ENCODE measurements at regions not wholly inside any gene's neighbourhood (a gene's known extent, or its start where the extent isn't known, plus 50 kb on each side); places are given as distances from the start of the nearest gene placed in this dataset.

- intact Hi-C loops (cut with DNase I, micrococcal nuclease) = no loop called here
- ATAC-seq = no peak
- DNase-seq = no peak
Observed at GRCh38 chr3:72320095-72320954, 527.9 kb downstream of the SHQ1 start.

GRCh38 chr3:72319194-72320094 is 528.8 kb downstream of the SHQ1 start:
- DNase-seq = no peak
- intact Hi-C loops (cut with DNase I, micrococcal nuclease) = no loop called here
- ATAC-seq = no peak

GRCh38 chr3:72318504-72319193 is 529.6 kb downstream of the SHQ1 start:
- DNase-seq = no peak
- ATAC-seq = peak; percentile 69
- intact Hi-C loops (cut with DNase I, micrococcal nuclease) = no loop called here

- no peak for DNase-seq
- intact Hi-C loops (cut with DNase I, micrococcal nuclease) = no loop called here
- ATAC-seq = peak; percentile 41
Observed at GRCh38 chr3:72317491-72317890, 530.8 kb downstream of the SHQ1 start.

GRCh38 chr3:72316501-72317279 is 531.6 kb downstream of the SHQ1 start:
- ATAC-seq (peak; percentile 95), DNase-seq (peak; percentile 39 to 70)
- intact Hi-C loops (cut with DNase I, micrococcal nuclease) = no loop called here

GRCh38 chr3:72313308-72313707 is 528.4 kb upstream of the PROK2 start:
- intact Hi-C loops (cut with DNase I, micrococcal nuclease) = no loop called here
- DNase-seq (no peak), ATAC-seq (no peak)

- DNase-seq (no peak), ATAC-seq (no peak)
- intact Hi-C loops (cut with DNase I, micrococcal nuclease) = no loop called here
Observed at GRCh38 chr3:72312339-72312738, 527.4 kb upstream of the PROK2 start.

GRCh38 chr3:72311425-72311824 is 526.5 kb upstream of the PROK2 start:
- intact Hi-C loops (cut with DNase I, micrococcal nuclease) = no loop called here
- DNase-seq = no peak
- ATAC-seq = no peak

- peak; percentile 98 for ATAC-seq
- DNase-seq = peak; percentile 65 to 75
- intact Hi-C loops (cut with DNase I, micrococcal nuclease) = no loop called here
Observed at GRCh38 chr3:72310419-72311380, 525.8 kb upstream of the PROK2 start.

GRCh38 chr3:72309661-72310418 is 524.9 kb upstream of the PROK2 start:
- DNase-seq (no peak), ATAC-seq (peak; percentile 14)
- intact Hi-C loops (cut with DNase I, micrococcal nuclease) = no loop called here

- DNase-seq (no peak), ATAC-seq (no peak)
- intact Hi-C loops (cut with DNase I, micrococcal nuclease) = no loop called here
Observed at GRCh38 chr3:72308641-72309040, 523.7 kb upstream of the PROK2 start.

- intact Hi-C loops (cut with DNase I, micrococcal nuclease) = no loop called here
- ATAC-seq (no peak), DNase-seq (no peak)
Observed at GRCh38 chr3:72307438-72308115, 522.6 kb upstream of the PROK2 start.

- no peak for DNase-seq
- intact Hi-C loops (cut with DNase I, micrococcal nuclease) = no loop called here
- ATAC-seq = no peak
Observed at GRCh38 chr3:72306800-72307341, 521.9 kb upstream of the PROK2 start.

GRCh38 chr3:72303926-72304325 is 519.0 kb upstream of the PROK2 start:
- intact Hi-C loops (cut with DNase I, micrococcal nuclease) = no loop called here
- DNase-seq (no peak), ATAC-seq (no peak)

GRCh38 chr3:72301779-72302178 is 516.8 kb upstream of the PROK2 start:
- peak; percentile 83 for ATAC-seq
- intact Hi-C loops (cut with DNase I, micrococcal nuclease) = no loop called here
- peak in 1 of 2 donors; percentile 43 for DNase-seq

- ATAC-seq = no peak
- DNase-seq = no peak
- intact Hi-C loops (cut with DNase I, micrococcal nuclease) = no loop called here
Observed at GRCh38 chr3:72300621-72301020, 515.7 kb upstream of the PROK2 start.

Measured in left colon (tissue), 2 donors.